Hematopoietic multipotent progenitor cell treated with erythropoietin and hydrocortisone succinate and interleukin-3 and kit ligand, for 6 days (in vitro differentiated cells): ENCODE measurements at regions not wholly inside any gene's neighbourhood (a gene's known extent, or its start where the extent isn't known, plus 50 kb on each side); places are given as distances from the start of the nearest gene placed in this dataset.

ENCODE experiments used
- DNase-seq: peaks from one replicate; pipeline ENCODE4 v3.0.0-alpha.2; 2015

- DNase-seq, result no peak
These were observed 52.5 kb upstream of the VOPP1 start for GRCh38 chr7:55624813-55625212.

DNA sequence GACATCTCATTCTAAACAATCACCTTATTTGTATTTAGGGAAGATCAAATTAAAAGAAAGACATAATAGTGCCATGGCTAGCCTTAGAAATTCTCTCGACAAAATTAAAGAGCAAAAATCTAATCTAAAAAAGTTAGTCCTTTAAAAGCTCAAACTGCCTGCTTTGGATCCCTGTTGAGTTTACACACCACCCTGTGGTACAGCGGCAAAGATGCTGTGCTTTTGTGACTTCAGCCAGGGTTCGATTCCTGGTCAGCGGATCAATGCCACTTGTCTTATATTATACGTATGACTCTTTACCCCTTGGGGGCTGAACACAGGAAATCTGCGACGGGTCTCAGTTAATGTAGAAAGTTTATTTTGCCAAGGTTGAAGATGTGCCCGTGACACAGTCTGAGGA, 51.3 kb upstream of the VOPP1 start:
- DNase-seq, result no peak

GRCh38 chr7:55622241-55622640, 49.9 kb upstream of the VOPP1 start:
- no peak for DNase-seq
